GM12891 (cell line): ENCODE measurements at regions not wholly inside any gene's neighbourhood (a gene's known extent, or its start where the extent isn't known, plus 50 kb on each side); places are given as distances from the start of the nearest gene placed in this dataset.
A peak's percentile ranks its signal among the peaks of the same experiment; 100 is the strongest.

Source experiments
- DNase-seq: peaks from one replicate; pipeline ENCODE4 v3.0.0; 2011; ENCODE audit warnings: low spot score; ENCODE audit not compliant: insufficient read length
- FAIRE-seq: peaks from 2 replicates; lab custom pipeline; 2011; peaks lifted over from hg19 to GRCh38; lab: Jason Lieb, UNC
- PAX5 ChIP-seq: IDR thresholded peaks from 2 replicates; pipeline ENCODE4 v1.6.1; 2011; ENCODE audit warnings: low read length, moderate library complexity, mild to moderate bottlenecking; ENCODE audit not compliant: insufficient read depth, severe bottlenecking
- POLR2A ChIP-seq: IDR thresholded peaks from 2 replicates; pipeline ENCODE4 v1.6.1; 2011; ENCODE audit warnings: low read depth, low read length, control low read depth
- POLR2AphosphoS5 ChIP-seq: IDR thresholded peaks from 2 replicates; pipeline ENCODE4 v1.6.1; 2011; ENCODE audit warnings: low read depth, low read length, control low read depth
- POU2F2 ChIP-seq: IDR thresholded peaks from 2 replicates; pipeline ENCODE4 v1.6.1; 2011; ENCODE audit warnings: low read depth, mild to moderate bottlenecking, control low read depth, low read length, moderate library complexity
- SPI1 ChIP-seq: IDR thresholded peaks from 2 replicates; pipeline ENCODE4 v1.6.1; 2011; ENCODE audit warnings: low read depth, low read length, control low read depth
- TAF1 ChIP-seq: IDR thresholded peaks from 2 replicates; pipeline ENCODE4 v1.6.1; 2011; ENCODE audit warnings: low read depth, low read length, control low read depth

- DNase-seq (no peak), FAIRE-seq (no peak)
- no peak for TF ChIP-seq POLR2A
- no peak for TF ChIP-seq PAX5
- no peak for TF ChIP-seq POLR2AphosphoS5
- no peak for TF ChIP-seq POU2F2
- TF ChIP-seq SPI1: no peak
- TF ChIP-seq TAF1: no peak
Measured at GRCh38 chr3:55196495-55196894, 268.6 kb upstream of the LRTM1 start.

- TF ChIP-seq TAF1: no peak
- no peak for DNase-seq
- no peak for FAIRE-seq
Measured at GRCh38 chr3:55194376-55194775, 266.5 kb upstream of the LRTM1 start.

GRCh38 chr3:55191911-55192775 lies 264.3 kb upstream of the LRTM1 start:
- no peak for DNase-seq
- FAIRE-seq: no peak
- TF ChIP-seq PAX5 (no peak), POLR2A (no peak), POLR2AphosphoS5 (no peak), POU2F2 (no peak), TAF1 (no peak), SPI1 (no peak)

- DNase-seq (no peak), FAIRE-seq (no peak)
- TF ChIP-seq SPI1 (no peak), POLR2AphosphoS5 (no peak), POU2F2 (no peak), PAX5 (no peak), TAF1 (no peak), POLR2A (no peak)
Measured at GRCh38 chr3:55190331-55190730, 262.5 kb upstream of the LRTM1 start.

GRCh38 chr3:55189359-55189801 lies 261.5 kb upstream of the LRTM1 start:
- DNase-seq (no peak), FAIRE-seq (no peak)

GRCh38 chr3:55185380-55185779 lies 257.5 kb upstream of the LRTM1 start:
- TF ChIP-seq POLR2AphosphoS5 (no peak), POLR2A (no peak), TAF1 (no peak), PAX5 (no peak), POU2F2 (no peak)
- FAIRE-seq (no peak), DNase-seq (no peak)

More at GRCh38 chr3:55189359-55189801, 261.5 kb upstream of the LRTM1 start:
- TF ChIP-seq POU2F2 (no peak), PAX5 (no peak), POLR2AphosphoS5 (no peak), POLR2A (no peak), TAF1 (no peak), SPI1 (no peak)

GRCh38 chr3:55183201-55183600 lies 255.3 kb upstream of the LRTM1 start:
- DNase-seq (no peak), FAIRE-seq (no peak)
- TF ChIP-seq POU2F2 (no peak), POLR2A (no peak), POLR2AphosphoS5 (no peak), PAX5 (no peak), TAF1 (no peak)

- TF ChIP-seq PAX5 (no peak), TAF1 (no peak)
- no peak for FAIRE-seq
- DNase-seq: peak; percentile 21
Measured at GRCh38 chr3:55180936-55181535, 253.2 kb upstream of the LRTM1 start.

- FAIRE-seq: no peak
- no peak for DNase-seq
- TF ChIP-seq SPI1 (no peak), POU2F2 (no peak), PAX5 (no peak), POLR2AphosphoS5 (no peak), TAF1 (no peak), POLR2A (no peak)
Measured at GRCh38 chr3:55180161-55180560, 252.3 kb upstream of the LRTM1 start.

GRCh38 chr3:55178336-55178735 lies 250.5 kb upstream of the LRTM1 start:
- FAIRE-seq (no peak), DNase-seq (no peak)
- no peak for TF ChIP-seq POLR2AphosphoS5
- TF ChIP-seq POU2F2: no peak
- TF ChIP-seq SPI1: no peak
